GM23338 (cell line): ENCODE measurements at regions not wholly inside any gene's neighbourhood (a gene's known extent, or its start where the extent isn't known, plus 50 kb on each side); places are given as distances from the start of the nearest gene placed in this dataset.

ENCODE experiments used
- CREB1 ChIP-seq: fragments of 250-450 bp; sonication (Bioruptor Pico); IDR thresholded peaks from 2 replicates; pipeline ENCODE4 v1.5.0; 2020; ENCODE audit warnings: low read depth, mild to moderate bottlenecking, moderate library complexity
- CTCF ChIP-seq, 2 experiments: fragments of 200-600 bp in 1 of 2; sonication (generic) in 1 of 2; conservative IDR thresholded peaks; 2 replicates each; pipeline versions ENCODE4 v1.5.1 to v1.6.1; 2016 to 2017; ENCODE audit warnings: antibody characterized with exemption in 2 of 2, low read depth in 2 of 2, mild to moderate bottlenecking in 2 of 2, moderate library complexity in 1 of 2
- ETS1 ChIP-seq: IDR thresholded peaks from 2 replicates; pipeline ENCODE4 v1.6.1; 2016; ENCODE audit warnings: antibody characterized with exemption
- EZH2 ChIP-seq: fragments of 200-600 bp; sonication (generic); IDR thresholded peaks from one replicate; pipeline ENCODE4 v1.8.0; 2017; ENCODE audit warnings: antibody characterized with exemption, mild to moderate bottlenecking, low read depth; ENCODE audit not compliant: unreplicated experiment
- EZH2phosphoT487 ChIP-seq: fragments of 200-600 bp; sonication (generic); IDR thresholded peaks from one replicate; pipeline ENCODE4 v1.8.1; 2018; ENCODE audit warnings: antibody characterized with exemption; ENCODE audit not compliant: unreplicated experiment
- NANOG ChIP-seq: IDR thresholded peaks from 2 replicates; pipeline ENCODE4 v1.6.1; 2016; ENCODE audit warnings: antibody characterized with exemption, borderline replicate concordance
- POLR2AphosphoS5 ChIP-seq: IDR thresholded peaks from 2 replicates; pipeline ENCODE4 v1.6.1; 2016; ENCODE audit warnings: antibody characterized with exemption, low read depth
- STAT1 ChIP-seq: IDR thresholded peaks from one replicate; pipeline ENCODE4 v1.6.1; 2016; ENCODE audit warnings: antibody characterized with exemption; ENCODE audit not compliant: unreplicated experiment
- ZNF114 ChIP-seq: fragments of 250-450 bp; sonication (Bioruptor Pico); IDR thresholded peaks from 2 replicates; pipeline ENCODE4 v1.5.0; 2020; ENCODE audit warnings: mild to moderate bottlenecking, moderate library complexity
- TF ChIP-seq, protein P1 (sequence below): IDR thresholded peaks from one replicate; pipeline ENCODE4 v1.6.1; 2018; ENCODE audit warnings: antibody characterized with exemption; ENCODE audit not compliant: unreplicated experiment

GRCh38 chr3:1852950-1853349, 245.7 kb upstream of the CNTN4 start:
- TF ChIP-seq CTCF (conservative IDR thresholded peaks at IDR 0.05; ENCODE audit: low read depth in 2 of 2): no peak
- TF ChIP-seq CREB1: no peak
- TF ChIP-seq POLR2AphosphoS5: no peak
- TF ChIP-seq, protein P1, sequence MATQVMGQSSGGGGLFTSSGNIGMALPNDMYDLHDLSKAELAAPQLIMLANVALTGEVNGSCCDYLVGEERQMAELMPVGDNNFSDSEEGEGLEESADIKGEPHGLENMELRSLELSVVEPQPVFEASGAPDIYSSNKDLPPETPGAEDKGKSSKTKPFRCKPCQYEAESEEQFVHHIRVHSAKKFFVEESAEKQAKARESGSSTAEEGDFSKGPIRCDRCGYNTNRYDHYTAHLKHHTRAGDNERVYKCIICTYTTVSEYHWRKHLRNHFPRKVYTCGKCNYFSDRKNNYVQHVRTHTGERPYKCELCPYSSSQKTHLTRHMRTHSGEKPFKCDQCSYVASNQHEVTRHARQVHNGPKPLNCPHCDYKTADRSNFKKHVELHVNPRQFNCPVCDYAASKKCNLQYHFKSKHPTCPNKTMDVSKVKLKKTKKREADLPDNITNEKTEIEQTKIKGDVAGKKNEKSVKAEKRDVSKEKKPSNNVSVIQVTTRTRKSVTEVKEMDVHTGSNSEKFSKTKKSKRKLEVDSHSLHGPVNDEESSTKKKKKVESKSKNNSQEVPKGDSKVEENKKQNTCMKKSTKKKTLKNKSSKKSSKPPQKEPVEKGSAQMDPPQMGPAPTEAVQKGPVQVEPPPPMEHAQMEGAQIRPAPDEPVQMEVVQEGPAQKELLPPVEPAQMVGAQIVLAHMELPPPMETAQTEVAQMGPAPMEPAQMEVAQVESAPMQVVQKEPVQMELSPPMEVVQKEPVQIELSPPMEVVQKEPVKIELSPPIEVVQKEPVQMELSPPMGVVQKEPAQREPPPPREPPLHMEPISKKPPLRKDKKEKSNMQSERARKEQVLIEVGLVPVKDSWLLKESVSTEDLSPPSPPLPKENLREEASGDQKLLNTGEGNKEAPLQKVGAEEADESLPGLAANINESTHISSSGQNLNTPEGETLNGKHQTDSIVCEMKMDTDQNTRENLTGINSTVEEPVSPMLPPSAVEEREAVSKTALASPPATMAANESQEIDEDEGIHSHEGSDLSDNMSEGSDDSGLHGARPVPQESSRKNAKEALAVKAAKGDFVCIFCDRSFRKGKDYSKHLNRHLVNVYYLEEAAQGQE: no peak
- no peak for TF ChIP-seq EZH2
- no peak for TF ChIP-seq ZNF114 (CRISPR knock-in tag)
- no peak for TF ChIP-seq EZH2phosphoT487
- TF ChIP-seq NANOG: no peak
- TF ChIP-seq ETS1: no peak
- no peak for TF ChIP-seq STAT1
